Astrocyte (in vitro differentiated cells and primary cell): ENCODE measurements at regions not wholly inside any gene's neighbourhood (a gene's known extent, or its start where the extent isn't known, plus 50 kb on each side); places are given as distances from the start of the nearest gene placed in this dataset.

ENCODE experiments used
- DNase-seq: peaks from one replicate; pipeline ENCODE4 v3.0.0-alpha.2; 2010; ENCODE audit warnings: low read depth
- FAIRE-seq: peaks from 2 replicates; lab custom pipeline; 2011; peaks lifted over from hg19 to GRCh38; lab: Jason Lieb, UNC
- H2AFZ ChIP-seq: 2 replicates; pipeline ENCODE4 v1.6.0; 2012; ENCODE audit warnings: low read depth, low read length, inconsistent platforms
- H3K27ac ChIP-seq: 2 replicates; pipeline ENCODE4 v1.5.1; 2011; ENCODE audit warnings: low read depth, low read length, inconsistent platforms
- H3K27me3 ChIP-seq: 2 replicates; pipeline ENCODE4 v1.6.0; 2011; ENCODE audit warnings: low read length, inconsistent platforms; ENCODE audit not compliant: insufficient read depth
- H3K36me3 ChIP-seq: 2 replicates; pipeline ENCODE4 v1.5.1; 2011; ENCODE audit warnings: low read length, inconsistent platforms; ENCODE audit not compliant: insufficient read depth
- H3K4me1 ChIP-seq: 2 replicates; pipeline ENCODE4 v1.5.1; 2011; ENCODE audit warnings: low read length, inconsistent platforms; ENCODE audit not compliant: insufficient read depth
- H3K4me2 ChIP-seq: 2 replicates; pipeline ENCODE4 v1.6.0; 2012; ENCODE audit warnings: low read length, inconsistent platforms
- H3K4me3 ChIP-seq: 2 replicates; pipeline ENCODE4 v1.5.1; 2011; ENCODE audit warnings: low read depth, mild to moderate bottlenecking, low read length, inconsistent platforms; ENCODE audit not compliant: insufficient read depth
- H3K79me2 ChIP-seq: 2 replicates; pipeline ENCODE4 v1.6.0; 2012; ENCODE audit warnings: mild to moderate bottlenecking, low read length, inconsistent platforms; ENCODE audit not compliant: insufficient read depth
- H3K9ac ChIP-seq: 2 replicates; pipeline ENCODE4 v1.6.0; 2012; ENCODE audit warnings: mild to moderate bottlenecking, low read length, inconsistent platforms
- H3K9me3 ChIP-seq: 2 replicates; pipeline ENCODE4 v1.5.1; 2012; ENCODE audit warnings: low read depth, mild to moderate bottlenecking, low read length, inconsistent platforms; ENCODE audit not compliant: insufficient read depth
- H4K20me1 ChIP-seq: 2 replicates; pipeline ENCODE4 v1.6.0; 2012; ENCODE audit warnings: low read length, inconsistent platforms; ENCODE audit not compliant: insufficient read depth
- H3K27ac Mint-ChIP-seq: one replicate; pipeline ENCODE4 v1.8.0; 2021; ENCODE audit warnings: mild to moderate bottlenecking, mixed read lengths; ENCODE audit not compliant: unreplicated experiment
- H3K27me3 Mint-ChIP-seq: one replicate; pipeline ENCODE4 v1.8.0; 2021; ENCODE audit warnings: low read depth, mixed read lengths; ENCODE audit not compliant: unreplicated experiment
- H3K36me3 Mint-ChIP-seq: one replicate; pipeline ENCODE4 v1.8.0; 2021; ENCODE audit warnings: low read depth, mixed read lengths; ENCODE audit not compliant: unreplicated experiment
- H3K4me1 Mint-ChIP-seq: one replicate; pipeline ENCODE4 v1.8.0; 2021; ENCODE audit warnings: low read depth, mixed read lengths; ENCODE audit not compliant: unreplicated experiment
- H3K4me3 Mint-ChIP-seq: one replicate; pipeline ENCODE4 v1.8.0; 2021; ENCODE audit warnings: mild to moderate bottlenecking, moderate library complexity, mixed read lengths; ENCODE audit not compliant: unreplicated experiment
- H3K9me3 Mint-ChIP-seq: one replicate; pipeline ENCODE4 v1.8.0; 2021; ENCODE audit warnings: mild to moderate bottlenecking, mixed read lengths; ENCODE audit not compliant: unreplicated experiment
- EZH2 ChIP-seq: IDR thresholded peaks from 2 replicates; pipeline ENCODE4 v1.6.1; 2012; ENCODE audit warnings: mild to moderate bottlenecking, low read length, inconsistent platforms; ENCODE audit not compliant: insufficient read depth
- TF ChIP-seq, protein P1 (sequence below): IDR thresholded peaks from 2 replicates; pipeline ENCODE4 v1.5.1; 2011; ENCODE audit warnings: low read depth, mild to moderate bottlenecking, inconsistent platforms, low read length, moderate library complexity; ENCODE audit not compliant: insufficient read depth

GRCh38 chr17:70314096-70314495 lies 144.8 kb downstream of the KCNJ2 start:
- DNase-seq (peak; percentile 91), FAIRE-seq (no peak)
- Histone ChIP-seq H3K9ac (peak overlapping the region; percentile 64), H3K36me3 (no peaks in the 10 kb centered on the region), H3K4me2 (peak overlapping the region; percentile 81), H2AFZ (no peak overlapping the region), H3K79me2 (no peaks in the 10 kb centered on the region), H3K27ac (peak overlapping the region; percentile 82), H4K20me1 (no peaks in the 10 kb centered on the region), H3K27me3 (no peaks in the 10 kb centered on the region), H3K4me1 (peaks cover 17% of the 10 kb centered on the region), H3K4me3 (peak overlapping the region; percentile 9), H3K9me3 (no peaks in the 10 kb centered on the region)
- H3K27ac Mint-ChIP-seq: peak overlapping the region; percentile 50
- TF ChIP-seq, protein P1, sequence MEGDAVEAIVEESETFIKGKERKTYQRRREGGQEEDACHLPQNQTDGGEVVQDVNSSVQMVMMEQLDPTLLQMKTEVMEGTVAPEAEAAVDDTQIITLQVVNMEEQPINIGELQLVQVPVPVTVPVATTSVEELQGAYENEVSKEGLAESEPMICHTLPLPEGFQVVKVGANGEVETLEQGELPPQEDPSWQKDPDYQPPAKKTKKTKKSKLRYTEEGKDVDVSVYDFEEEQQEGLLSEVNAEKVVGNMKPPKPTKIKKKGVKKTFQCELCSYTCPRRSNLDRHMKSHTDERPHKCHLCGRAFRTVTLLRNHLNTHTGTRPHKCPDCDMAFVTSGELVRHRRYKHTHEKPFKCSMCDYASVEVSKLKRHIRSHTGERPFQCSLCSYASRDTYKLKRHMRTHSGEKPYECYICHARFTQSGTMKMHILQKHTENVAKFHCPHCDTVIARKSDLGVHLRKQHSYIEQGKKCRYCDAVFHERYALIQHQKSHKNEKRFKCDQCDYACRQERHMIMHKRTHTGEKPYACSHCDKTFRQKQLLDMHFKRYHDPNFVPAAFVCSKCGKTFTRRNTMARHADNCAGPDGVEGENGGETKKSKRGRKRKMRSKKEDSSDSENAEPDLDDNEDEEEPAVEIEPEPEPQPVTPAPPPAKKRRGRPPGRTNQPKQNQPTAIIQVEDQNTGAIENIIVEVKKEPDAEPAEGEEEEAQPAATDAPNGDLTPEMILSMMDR: no peak
- TF ChIP-seq EZH2: no peak
- peaks cover 1% of the 10 kb centered on the region for H3K36me3 Mint-ChIP-seq
- H3K27me3 Mint-ChIP-seq: no peaks in the 10 kb centered on the region
- H3K4me1 Mint-ChIP-seq: peaks cover 11% of the 10 kb centered on the region
- no peak overlapping the region for H3K4me3 Mint-ChIP-seq
- no peaks in the 10 kb centered on the region for H3K9me3 Mint-ChIP-seq

GRCh38 chr17:70314506-70314905 lies 145.2 kb downstream of the KCNJ2 start:
- FAIRE-seq: no peak

GRCh38 chr17:70317421-70317820 lies 148.1 kb downstream of the KCNJ2 start:
- Histone ChIP-seq H3K36me3 (no peaks in the 10 kb centered on the region), H3K9me3 (no peaks in the 10 kb centered on the region), H3K9ac (no peak overlapping the region), H3K4me3 (no peak overlapping the region), H3K4me2 (no peak overlapping the region), H3K4me1 (peaks cover 17% of the 10 kb centered on the region), H3K27me3 (no peaks in the 10 kb centered on the region), H3K79me2 (no peaks in the 10 kb centered on the region), H2AFZ (no peak overlapping the region), H4K20me1 (no peaks in the 10 kb centered on the region), H3K27ac (no peak overlapping the region)
- Mint-ChIP-seq H3K4me3 (no peak overlapping the region), H3K9me3 (no peaks in the 10 kb centered on the region), H3K27me3 (no peaks in the 10 kb centered on the region), H3K4me1 (peaks cover 14% of the 10 kb centered on the region), H3K27ac (no peak overlapping the region), H3K36me3 (peaks cover 1% of the 10 kb centered on the region)
- FAIRE-seq: no peak
- no peak for DNase-seq
- TF ChIP-seq, protein P1: no peak
- no peak for TF ChIP-seq EZH2

More at GRCh38 chr17:70314506-70314905, 145.2 kb downstream of the KCNJ2 start:
- Mint-ChIP-seq H3K36me3 (peaks cover 1% of the 10 kb centered on the region), H3K4me1 (peaks cover 12% of the 10 kb centered on the region), H3K4me3 (no peak overlapping the region), H3K27me3 (no peaks in the 10 kb centered on the region), H3K9me3 (no peaks in the 10 kb centered on the region), H3K27ac (peak overlapping the region; percentile 50)
- Histone ChIP-seq H3K9ac (peak overlapping the region; percentile 64), H3K27ac (peak overlapping the region; percentile 82), H3K9me3 (no peaks in the 10 kb centered on the region), H3K79me2 (no peaks in the 10 kb centered on the region), H2AFZ (no peak overlapping the region), H3K4me1 (peaks cover 17% of the 10 kb centered on the region), H3K4me3 (no peak overlapping the region), H3K27me3 (no peaks in the 10 kb centered on the region), H3K36me3 (no peaks in the 10 kb centered on the region), H3K4me2 (peak overlapping the region; percentile 81), H4K20me1 (no peaks in the 10 kb centered on the region)
- TF ChIP-seq, protein P1: no peak
- no peak for TF ChIP-seq EZH2
- DNase-seq: no peak
